Endothelial cell of umbilical vein (primary cell): ENCODE measurements at regions not wholly inside any gene's neighbourhood (a gene's known extent, or its start where the extent isn't known, plus 50 kb on each side); places are given as distances from the start of the nearest gene placed in this dataset.

ENCODE experiments used
- BruUV-seq: library from RNA; stranded (reverse); fragments of 400-500 nt; replicated peaks from 2 replicates; lab custom pipeline; 2021; lab: Mats Ljungman, UMichigan
- CTCF ChIA-PET: fragments of 300-600, 350-600 bp; sonication (Branson Sonifier 250); formaldehyde crosslinking; loops from one replicate; lab custom pipeline; 2021; ENCODE audit warnings: antibody characterized with exemption, inconsistent platforms; lab: Charles Lee
- POLR2A ChIA-PET: fragments of 300-600, 350-600 bp; sonication (Branson Sonifier 250); formaldehyde crosslinking; loops from one replicate; lab custom pipeline; 2021; ENCODE audit warnings: antibody characterized with exemption, inconsistent platforms; lab: Charles Lee
- DNase-seq: peaks from one replicate; pipeline ENCODE4 v3.0.0-alpha.2; 2011; ENCODE audit warnings: low read depth, low spot score
- FAIRE-seq: peaks from 2 replicates; lab custom pipeline; 2011; peaks lifted over from hg19 to GRCh38; lab: Jason Lieb, UNC
- H2AFZ ChIP-seq: 2 replicates; pipeline ENCODE4 v1.6.0; 2012; ENCODE audit warnings: low read depth, low read length, control low read depth, inconsistent platforms
- H3K27ac ChIP-seq: 2 replicates; pipeline ENCODE4 v1.5.1; 2011; ENCODE audit warnings: low read depth, mild to moderate bottlenecking, control low read depth, low read length, moderate library complexity; ENCODE audit not compliant: insufficient read depth
- H3K27me3 ChIP-seq, 2 experiments: 2 replicates each; pipeline versions ENCODE4 v1.6.0 to v1.6.1; 2011; ENCODE audit warnings: low read length in 2 of 2, mixed read lengths in 1 of 2; ENCODE audit not compliant: control insufficient read depth in 2 of 2, insufficient read depth in 2 of 2
- H3K36me3 ChIP-seq, 2 experiments: 2 replicates in 1 of 2; 3 replicates in 1 of 2; pipeline ENCODE4 v1.5.1; 2011; ENCODE audit warnings: low read length in 2 of 2, mild to moderate bottlenecking in 1 of 2, moderate library complexity in 1 of 2; ENCODE audit not compliant: control insufficient read depth in 2 of 2, insufficient read depth in 2 of 2; ENCODE audit errors: extremely low read depth in 1 of 2
- H3K4me1 ChIP-seq: 3 replicates; pipeline ENCODE4 v1.5.1; 2011; ENCODE audit warnings: mild to moderate bottlenecking, low read length; ENCODE audit not compliant: control insufficient read depth, insufficient read depth; ENCODE audit errors: extremely low read depth
- H3K4me2 ChIP-seq: 2 replicates; pipeline ENCODE4 v1.6.1; 2011; ENCODE audit warnings: low read length, control low read depth, mixed read lengths; ENCODE audit not compliant: insufficient read depth
- H3K4me3 ChIP-seq, 3 experiments: fragments of 200-600 bp in 1 of 3; sonication (generic), shearing (Covaris generic) in 1 of 3; replicated peaks in 1 of 3; 2 replicates each; pipeline ENCODE4 v1.5.1; 2011 to 2016; ENCODE audit warnings: control low read depth in 3 of 3, low read length in 3 of 3, mild to moderate bottlenecking in 2 of 3, inconsistent platforms in 1 of 3, low read depth in 1 of 3, moderate library complexity in 1 of 3; ENCODE audit not compliant: insufficient read depth in 1 of 3
- H3K79me2 ChIP-seq: 2 replicates; pipeline ENCODE4 v1.6.0; 2012; ENCODE audit warnings: low read length, inconsistent platforms; ENCODE audit not compliant: control insufficient read depth, insufficient read depth
- H3K9ac ChIP-seq: replicated peaks from 2 replicates; pipeline ENCODE3; 2011; ENCODE audit warnings: low read length, control low read depth; ENCODE audit not compliant: insufficient read depth; ENCODE audit errors: extremely low read depth
- H3K9me1 ChIP-seq: replicated peaks from 3 replicates; pipeline ENCODE4 v1.6.0; 2011; ENCODE audit warnings: mild to moderate bottlenecking, low read length; ENCODE audit not compliant: control insufficient read depth, insufficient read depth; ENCODE audit errors: extremely low read depth
- H3K9me3 ChIP-seq: replicated peaks from 2 replicates; pipeline ENCODE4 v1.5.1; 2012; ENCODE audit warnings: low read length, inconsistent platforms; ENCODE audit not compliant: control insufficient read depth, insufficient read depth
- H4K20me1 ChIP-seq: replicated peaks from 2 replicates; pipeline ENCODE3; 2011; ENCODE audit warnings: mild to moderate bottlenecking, low read length; ENCODE audit not compliant: control insufficient read depth, insufficient read depth; ENCODE audit errors: extremely low read depth
- EZH2 ChIP-seq: IDR thresholded peaks from 2 replicates; pipeline ENCODE4 v1.6.1; 2012; ENCODE audit warnings: borderline replicate concordance, low read depth, mild to moderate bottlenecking, moderate library complexity, low read length, inconsistent platforms; ENCODE audit not compliant: severe bottlenecking
- FOS ChIP-seq: IDR thresholded peaks from 2 replicates; pipeline ENCODE4 v1.6.1; 2011; ENCODE audit warnings: mild to moderate bottlenecking, low read length, moderate library complexity, borderline replicate concordance; ENCODE audit not compliant: insufficient read depth
- GATA2 ChIP-seq: IDR thresholded peaks from 2 replicates; pipeline ENCODE4 v1.7.0; 2011; ENCODE audit warnings: low read depth, mild to moderate bottlenecking, moderate library complexity, mixed read lengths, low read length; ENCODE audit not compliant: insufficient read length, insufficient read depth
- JUN ChIP-seq: IDR thresholded peaks from 2 replicates; pipeline ENCODE4 v1.6.1; 2011; ENCODE audit warnings: borderline replicate concordance, low read depth; ENCODE audit not compliant: insufficient read length, insufficient read depth
- MYC ChIP-seq: IDR thresholded peaks from one replicate; pipeline ENCODE4 v1.6.1; 2011; ENCODE audit warnings: mild to moderate bottlenecking, low read depth, low read length
- POLR2A ChIP-seq: IDR thresholded peaks from 2 replicates; pipeline ENCODE4 v1.6.1; 2012; ENCODE audit warnings: low read depth, mild to moderate bottlenecking, control low read depth, low read length
- POLR2AphosphoS5 ChIP-seq: IDR thresholded peaks from 2 replicates; pipeline ENCODE4 v1.6.1; 2012; ENCODE audit warnings: low read depth, mild to moderate bottlenecking, control low read depth, low read length, moderate library complexity; ENCODE audit not compliant: insufficient read depth
- dilution Hi-C: fragments of 300-500 bp; cut with MboI; formaldehyde crosslinking; loops from one replicate; pipeline ENCODE4 v1.15.0; 2019; ENCODE audit warnings: low sequenced_read_pairs; ENCODE audit not compliant: extremely low pct_ligation_motif_present
- intact Hi-C: fragments of 100-400 bp; cut with micrococcal nuclease; formaldehyde crosslinking; loops from one replicate; pipeline ENCODE4 v1.10.0; 2022
- TF ChIP-seq, protein P1 (sequence below), 2 donors: IDR thresholded peaks; 1 replicate in 1 of 2; 2 replicates in 1 of 2; pipeline ENCODE4 v1.5.1; 2011; ENCODE audit warnings: low read length in 2 of 2, mild to moderate bottlenecking in 2 of 2, moderate library complexity in 2 of 2, control low read depth in 1 of 2, inconsistent platforms in 1 of 2, low read depth in 1 of 2; ENCODE audit not compliant: insufficient read depth in 1 of 2; ENCODE audit errors: extremely low read depth in 1 of 2
- TF ChIP-seq, protein P2 (sequence below): IDR thresholded peaks from 2 replicates; pipeline ENCODE4 v1.6.1; 2011; ENCODE audit not compliant: insufficient read depth, insufficient read length

DNA sequence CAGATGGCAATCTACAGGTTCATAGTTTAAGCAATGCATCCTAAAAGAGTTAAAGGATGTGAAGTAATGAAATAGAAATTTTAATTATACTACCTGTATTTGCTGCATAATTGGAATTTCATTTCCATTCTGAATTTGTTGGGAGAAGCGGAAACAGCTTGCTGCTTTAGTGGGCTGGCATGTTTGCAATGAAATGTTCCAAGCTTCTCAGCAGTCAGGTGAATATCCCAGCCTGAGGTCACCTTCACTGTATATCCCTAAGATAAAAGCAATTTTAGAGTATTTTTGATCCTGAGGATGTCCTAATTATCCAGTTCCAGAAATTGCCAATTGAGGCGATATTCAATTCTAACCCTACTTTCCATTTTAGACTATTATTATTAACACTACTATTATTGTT lies 136.1 kb upstream of the ARSJ start:
- intact Hi-C loops: no loop called here
- dilution Hi-C loops: no loop called here
- Histone ChIP-seq H3K27me3 (no peaks in the 10 kb centered on the region), H3K4me3 (no peak overlapping the region), H4K20me1 (no peaks in the 10 kb centered on the region), H3K27ac (no peak overlapping the region), H3K4me2 (no peak overlapping the region), H3K4me1 (peaks cover 6% of the 10 kb centered on the region), H3K9me1 (no peaks in the 10 kb centered on the region), H3K79me2 (no peaks in the 10 kb centered on the region), H3K9ac (no peak overlapping the region), H3K9me3 (no peaks in the 10 kb centered on the region), H2AFZ (no peak overlapping the region), H3K36me3 (no peaks in the 10 kb centered on the region)
- TF ChIP-seq MYC (no peak), POLR2A (no peak), EZH2 (no peak), GATA2 (no peak), FOS (no peak), POLR2AphosphoS5 (no peak), JUN (no peak)
- TF ChIP-seq, protein P1, sequence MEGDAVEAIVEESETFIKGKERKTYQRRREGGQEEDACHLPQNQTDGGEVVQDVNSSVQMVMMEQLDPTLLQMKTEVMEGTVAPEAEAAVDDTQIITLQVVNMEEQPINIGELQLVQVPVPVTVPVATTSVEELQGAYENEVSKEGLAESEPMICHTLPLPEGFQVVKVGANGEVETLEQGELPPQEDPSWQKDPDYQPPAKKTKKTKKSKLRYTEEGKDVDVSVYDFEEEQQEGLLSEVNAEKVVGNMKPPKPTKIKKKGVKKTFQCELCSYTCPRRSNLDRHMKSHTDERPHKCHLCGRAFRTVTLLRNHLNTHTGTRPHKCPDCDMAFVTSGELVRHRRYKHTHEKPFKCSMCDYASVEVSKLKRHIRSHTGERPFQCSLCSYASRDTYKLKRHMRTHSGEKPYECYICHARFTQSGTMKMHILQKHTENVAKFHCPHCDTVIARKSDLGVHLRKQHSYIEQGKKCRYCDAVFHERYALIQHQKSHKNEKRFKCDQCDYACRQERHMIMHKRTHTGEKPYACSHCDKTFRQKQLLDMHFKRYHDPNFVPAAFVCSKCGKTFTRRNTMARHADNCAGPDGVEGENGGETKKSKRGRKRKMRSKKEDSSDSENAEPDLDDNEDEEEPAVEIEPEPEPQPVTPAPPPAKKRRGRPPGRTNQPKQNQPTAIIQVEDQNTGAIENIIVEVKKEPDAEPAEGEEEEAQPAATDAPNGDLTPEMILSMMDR (IDR thresholded peaks at IDR 0.05; ENCODE audit: extremely low read depth in 1 of 2, insufficient read depth in 1 of 2, low read depth in 1 of 2, low read length in 2 of 2): no peak
- TF ChIP-seq, protein P2, sequence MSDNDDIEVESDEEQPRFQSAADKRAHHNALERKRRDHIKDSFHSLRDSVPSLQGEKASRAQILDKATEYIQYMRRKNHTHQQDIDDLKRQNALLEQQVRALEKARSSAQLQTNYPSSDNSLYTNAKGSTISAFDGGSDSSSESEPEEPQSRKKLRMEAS: no peak
- BruUV-seq: no TSS peak
- POLR2A ChIA-PET: no interaction called here
- FAIRE-seq (no peak), DNase-seq (no peak)
- CTCF ChIA-PET: no interaction called here
